ENCODE measurements at regions not wholly inside any gene's neighbourhood (a gene's known extent, or its start where the extent isn't known, plus 50 kb on each side); places are given as distances from the start of the nearest gene placed in this dataset.

GRCh38 chr13:80145171-80145690 lies 195.7 kb downstream of the SPRY2 start:
- no peak for TF ChIP-seq CTCF (IDR thresholded peaks at IDR 0.05)
- TF ChIP-seq POLR2A (IDR thresholded peaks at IDR 0.05), result no peak
